CD4-positive, alpha-beta T cell treated with Interleukin-6 for 4 hours (primary cell): ENCODE measurements at regions not wholly inside any gene's neighbourhood (a gene's known extent, or its start where the extent isn't known, plus 50 kb on each side); places are given as distances from the start of the nearest gene placed in this dataset.

Experiments used
- DNase-seq: peaks from one replicate; pipeline ENCODE4 v3.0.0-alpha.2; 2020; ENCODE audit warnings: mixed read lengths

GRCh38 chr21:27462726-27463125 is 495.8 kb upstream of the ADAMTS5 start:
- DNase-seq, result no peak

- no peak for DNase-seq
Measured at GRCh38 chr21:27454234-27454633, 487.3 kb upstream of the ADAMTS5 start.

GRCh38 chr21:27451116-27451515 is 484.2 kb upstream of the ADAMTS5 start:
- no peak for DNase-seq

GRCh38 chr21:27450216-27450615 is 483.3 kb upstream of the ADAMTS5 start:
- no peak for DNase-seq

GRCh38 chr21:27448960-27449359 is 482.1 kb upstream of the ADAMTS5 start:
- no peak for DNase-seq

GRCh38 chr21:27447843-27448242 is 481.0 kb upstream of the ADAMTS5 start:
- no peak for DNase-seq

GRCh38 chr21:27429710-27430341 is 462.9 kb upstream of the ADAMTS5 start:
- no peak for DNase-seq

- no peak for DNase-seq
Measured at GRCh38 chr21:27426196-27426595, 459.3 kb upstream of the ADAMTS5 start.

GRCh38 chr21:27425574-27425973 is 458.7 kb upstream of the ADAMTS5 start:
- DNase-seq, result no peak

- no peak for DNase-seq
Measured at GRCh38 chr21:27425172-27425571, 458.3 kb upstream of the ADAMTS5 start.

- DNase-seq, result no peak
Measured at GRCh38 chr21:27424601-27425000, 457.7 kb upstream of the ADAMTS5 start.

- no peak for DNase-seq
Measured at GRCh38 chr21:27423906-27424595, 457.2 kb upstream of the ADAMTS5 start.

GRCh38 chr21:27423038-27423437 is 456.1 kb upstream of the ADAMTS5 start:
- DNase-seq, result no peak

GRCh38 chr21:27422435-27422834 is 455.5 kb upstream of the ADAMTS5 start:
- DNase-seq, result no peak

GRCh38 chr21:27421654-27422053 is 454.8 kb upstream of the ADAMTS5 start:
- no peak for DNase-seq

- DNase-seq, result no peak
Measured at GRCh38 chr21:27419153-27419552, 452.3 kb upstream of the ADAMTS5 start.

GRCh38 chr21:27418346-27418745 is 451.5 kb upstream of the ADAMTS5 start:
- DNase-seq, result no peak

GRCh38 chr21:27412530-27412929 is 445.6 kb upstream of the ADAMTS5 start:
- DNase-seq, result no peak

GRCh38 chr21:27408826-27409225 is 441.9 kb upstream of the ADAMTS5 start:
- DNase-seq, result no peak

- DNase-seq, result no peak
Measured at GRCh38 chr21:27407271-27407670, 440.4 kb upstream of the ADAMTS5 start.

GRCh38 chr21:27406300-27407009 is 439.6 kb upstream of the ADAMTS5 start:
- DNase-seq, result no peak

- DNase-seq, result no peak
Measured at GRCh38 chr21:27403011-27403410, 436.1 kb upstream of the ADAMTS5 start.

GRCh38 chr21:27400045-27400444 is 433.2 kb upstream of the ADAMTS5 start:
- DNase-seq, result no peak

GRCh38 chr21:27397578-27397977 is 430.7 kb upstream of the ADAMTS5 start:
- DNase-seq, result no peak
